ENCODE measurements at regions not wholly inside any gene's neighbourhood (a gene's known extent, or its start where the extent isn't known, plus 50 kb on each side); places are given as distances from the start of the nearest gene placed in this dataset.

- Histone ChIP-seq H3K4me2 (no peak overlapping the region), H3K4me3 (IDR thresholded peaks at IDR 0.05; ENCODE audit: insufficient read depth, low read depth, low read length) (no peak overlapping the region), H3K79me2 (ENCODE audit: insufficient read depth, low read depth) (no peaks in the 10 kb centered on the region), H3K36me3 (ENCODE audit: insufficient read depth) (no peaks in the 10 kb centered on the region), H4K20me1 (ENCODE audit: insufficient read depth) (no peaks in the 10 kb centered on the region), H3K4me1 (ENCODE audit: low read depth, poor library complexity, severe bottlenecking) (no peaks in the 10 kb centered on the region), H3K27ac (no peak overlapping the region), H3K27me3 (ENCODE audit: insufficient read depth, low read depth) (no peaks in the 10 kb centered on the region), H2AFZ (ENCODE audit: low read depth) (no peak overlapping the region), H3K9ac (no peak overlapping the region)
- TF ChIP-seq CTCF (conservative IDR thresholded peaks at IDR 0.05; ENCODE audit: low read depth, low read length): no peak
Observed at GRCh38 chr7:132733860-132734259, 157.6 kb upstream of the PLXNA4 start.

- Histone ChIP-seq H3K27ac (no peak overlapping the region), H3K79me2 (ENCODE audit: insufficient read depth, low read depth) (no peaks in the 10 kb centered on the region), H3K4me1 (ENCODE audit: low read depth, poor library complexity, severe bottlenecking) (no peaks in the 10 kb centered on the region), H3K4me2 (no peak overlapping the region), H2AFZ (ENCODE audit: low read depth) (no peak overlapping the region), H4K20me1 (ENCODE audit: insufficient read depth) (no peaks in the 10 kb centered on the region), H3K4me3 (IDR thresholded peaks at IDR 0.05; ENCODE audit: insufficient read depth, low read depth, low read length) (no peak overlapping the region), H3K9ac (no peak overlapping the region), H3K36me3 (ENCODE audit: insufficient read depth) (no peaks in the 10 kb centered on the region), H3K27me3 (ENCODE audit: insufficient read depth, low read depth) (no peaks in the 10 kb centered on the region)
- TF ChIP-seq CTCF (conservative IDR thresholded peaks at IDR 0.05; ENCODE audit: low read depth, low read length): no peak
Observed at GRCh38 chr7:132732321-132732865, 156.1 kb upstream of the PLXNA4 start.

GRCh38 chr7:132730105-132730504 is 153.8 kb upstream of the PLXNA4 start:
- Histone ChIP-seq H3K9ac (no peak overlapping the region), H3K27ac (no peak overlapping the region), H2AFZ (ENCODE audit: low read depth) (no peak overlapping the region), H3K4me3 (IDR thresholded peaks at IDR 0.05; ENCODE audit: insufficient read depth, low read depth, low read length) (no peak overlapping the region), H3K79me2 (ENCODE audit: insufficient read depth, low read depth) (no peaks in the 10 kb centered on the region), H3K36me3 (ENCODE audit: insufficient read depth) (no peaks in the 10 kb centered on the region), H3K27me3 (ENCODE audit: insufficient read depth, low read depth) (no peaks in the 10 kb centered on the region), H3K4me2 (no peak overlapping the region), H3K4me1 (ENCODE audit: low read depth, poor library complexity, severe bottlenecking) (no peaks in the 10 kb centered on the region), H4K20me1 (ENCODE audit: insufficient read depth) (no peaks in the 10 kb centered on the region)
- no peak for TF ChIP-seq CTCF (conservative IDR thresholded peaks at IDR 0.05; ENCODE audit: low read depth, low read length)

- no peaks in the 10 kb centered on the region for H3K4me1 ChIP-seq (ENCODE audit: low read depth, poor library complexity, severe bottlenecking)
- H3K9ac ChIP-seq: no peak overlapping the region
- no peaks in the 10 kb centered on the region for H4K20me1 ChIP-seq (ENCODE audit: insufficient read depth)
- H3K27me3 ChIP-seq (ENCODE audit: insufficient read depth, low read depth): no peaks in the 10 kb centered on the region
- TF ChIP-seq CTCF (conservative IDR thresholded peaks at IDR 0.05; ENCODE audit: low read depth, low read length): no peak
- no peak overlapping the region for H3K4me2 ChIP-seq
- no peak overlapping the region for H3K27ac ChIP-seq
- no peak overlapping the region for H3K4me3 ChIP-seq (IDR thresholded peaks at IDR 0.05; ENCODE audit: insufficient read depth, low read depth, low read length)
- H3K79me2 ChIP-seq (ENCODE audit: insufficient read depth, low read depth): no peaks in the 10 kb centered on the region
- no peaks in the 10 kb centered on the region for H3K36me3 ChIP-seq (ENCODE audit: insufficient read depth)
- no peak overlapping the region for H2AFZ ChIP-seq (ENCODE audit: low read depth)
Observed at GRCh38 chr7:132723506-132724081, 147.3 kb upstream of the PLXNA4 start.
